ENCODE measurements at regions not wholly inside any gene's neighbourhood (a gene's known extent, or its start where the extent isn't known, plus 50 kb on each side); places are given as distances from the start of the nearest gene placed in this dataset.

DNA sequence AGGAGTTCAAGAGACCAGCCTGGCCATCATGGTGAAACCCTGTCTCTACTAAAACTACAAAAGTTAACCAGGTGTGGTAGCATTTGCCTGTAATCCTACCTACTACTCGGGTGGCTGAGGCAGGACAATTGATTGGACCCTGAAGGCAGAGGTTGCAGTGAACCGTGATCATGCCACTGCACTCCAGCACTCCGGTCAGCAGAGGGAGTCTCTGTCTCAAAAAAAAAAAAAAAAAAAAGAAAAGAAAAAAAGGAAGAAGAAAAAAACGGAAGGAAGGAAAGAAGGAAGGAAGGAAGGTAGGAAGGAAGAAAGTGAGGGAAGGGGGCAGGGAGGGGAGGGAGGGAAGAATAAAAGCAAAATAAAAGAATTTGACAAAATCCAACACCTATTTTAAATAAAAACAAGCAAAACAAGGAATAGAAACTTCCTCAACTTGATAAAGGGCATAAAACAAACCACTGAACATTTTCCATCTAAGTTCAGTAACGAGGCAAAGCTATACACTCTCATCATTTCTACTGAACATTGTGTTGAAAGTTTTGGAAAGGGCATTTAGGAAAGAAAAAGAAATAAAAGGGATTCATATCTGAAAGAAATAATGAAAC lies 411.6 kb upstream of the SLITRK5 start:
- H3K27ac Mint-ChIP-seq: no peak overlapping the region
- no peak overlapping the region for H3K4me3 Mint-ChIP-seq
- no peaks in the 10 kb centered on the region for H3K27me3 Mint-ChIP-seq (ENCODE audit: insufficient read depth)
- no peaks in the 10 kb centered on the region for H3K4me1 Mint-ChIP-seq (ENCODE audit: low read depth)
- no peak for DNase-seq
- TF ChIP-seq, protein P1, sequence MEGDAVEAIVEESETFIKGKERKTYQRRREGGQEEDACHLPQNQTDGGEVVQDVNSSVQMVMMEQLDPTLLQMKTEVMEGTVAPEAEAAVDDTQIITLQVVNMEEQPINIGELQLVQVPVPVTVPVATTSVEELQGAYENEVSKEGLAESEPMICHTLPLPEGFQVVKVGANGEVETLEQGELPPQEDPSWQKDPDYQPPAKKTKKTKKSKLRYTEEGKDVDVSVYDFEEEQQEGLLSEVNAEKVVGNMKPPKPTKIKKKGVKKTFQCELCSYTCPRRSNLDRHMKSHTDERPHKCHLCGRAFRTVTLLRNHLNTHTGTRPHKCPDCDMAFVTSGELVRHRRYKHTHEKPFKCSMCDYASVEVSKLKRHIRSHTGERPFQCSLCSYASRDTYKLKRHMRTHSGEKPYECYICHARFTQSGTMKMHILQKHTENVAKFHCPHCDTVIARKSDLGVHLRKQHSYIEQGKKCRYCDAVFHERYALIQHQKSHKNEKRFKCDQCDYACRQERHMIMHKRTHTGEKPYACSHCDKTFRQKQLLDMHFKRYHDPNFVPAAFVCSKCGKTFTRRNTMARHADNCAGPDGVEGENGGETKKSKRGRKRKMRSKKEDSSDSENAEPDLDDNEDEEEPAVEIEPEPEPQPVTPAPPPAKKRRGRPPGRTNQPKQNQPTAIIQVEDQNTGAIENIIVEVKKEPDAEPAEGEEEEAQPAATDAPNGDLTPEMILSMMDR (IDR thresholded peaks at IDR 0.05): peak; percentile 31; the same call in 1 of the 2 replicates
- H3K36me3 Mint-ChIP-seq (ENCODE audit: low read depth): no peaks in the 10 kb centered on the region
- H3K9me3 Mint-ChIP-seq: peaks cover 14% of the 10 kb centered on the region

DNA sequence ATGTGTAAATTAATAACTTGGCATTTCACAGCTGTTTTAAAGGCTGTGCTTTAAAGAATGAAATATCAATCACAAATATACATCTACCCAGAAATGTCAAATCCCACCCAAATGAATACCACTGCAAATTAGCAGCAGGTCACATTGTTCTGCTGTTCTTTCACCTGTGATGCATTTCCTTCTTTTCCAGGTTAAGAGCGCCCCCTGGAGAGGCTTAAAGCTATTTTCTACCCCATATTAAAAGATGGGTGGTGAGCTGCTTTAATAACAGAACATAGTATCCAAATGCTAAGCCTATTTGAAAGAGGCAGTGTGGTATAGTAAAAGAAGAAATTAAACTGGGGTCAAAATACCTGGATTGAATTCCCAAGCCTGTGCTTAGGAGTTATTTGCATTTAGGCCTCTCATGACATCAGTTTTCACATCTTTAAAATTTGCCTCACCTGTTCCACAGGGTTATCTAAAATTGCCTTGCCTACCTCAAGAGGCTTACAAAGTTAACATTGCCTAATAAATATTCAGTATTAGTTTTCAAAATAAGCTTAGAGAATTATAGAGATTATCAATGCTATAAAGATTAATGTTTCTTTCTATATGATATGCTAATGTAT lies 396.9 kb upstream of the SLITRK5 start:
- Mint-ChIP-seq H3K9me3 (peaks cover 12% of the 10 kb centered on the region), H3K4me3 (no peak overlapping the region), H3K27me3 (ENCODE audit: insufficient read depth) (no peaks in the 10 kb centered on the region), H3K27ac (no peak overlapping the region), H3K4me1 (ENCODE audit: low read depth) (no peaks in the 10 kb centered on the region), H3K36me3 (ENCODE audit: low read depth) (no peaks in the 10 kb centered on the region)
- DNase-seq: no peak
- TF ChIP-seq, protein P1 (IDR thresholded peaks at IDR 0.05): no peak; the same call in 1 of the 2 replicates

DNA sequence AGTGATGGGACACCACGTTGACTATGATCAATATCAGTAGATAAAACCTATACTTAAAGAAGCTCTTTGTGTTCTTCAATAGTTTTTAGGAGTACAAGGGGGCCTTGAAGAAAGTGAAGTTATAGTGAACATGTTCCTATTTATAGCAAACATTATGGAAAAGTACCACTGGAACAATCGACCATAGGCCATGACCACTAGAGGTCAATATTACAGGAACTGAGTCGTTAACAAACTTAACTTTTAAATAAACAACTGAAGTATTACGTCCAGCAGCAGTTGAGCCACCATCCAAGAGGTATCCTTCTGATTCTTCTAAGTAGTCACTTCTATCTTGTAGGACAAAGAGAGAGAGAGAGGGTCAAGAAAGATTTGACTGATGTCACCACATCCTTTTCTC lies 391.0 kb upstream of the SLITRK5 start:
- Mint-ChIP-seq H3K4me3 (no peak overlapping the region), H3K27ac (no peak overlapping the region), H3K4me1 (ENCODE audit: low read depth) (no peaks in the 10 kb centered on the region), H3K9me3 (peaks cover 14% of the 10 kb centered on the region), H3K27me3 (ENCODE audit: insufficient read depth) (no peaks in the 10 kb centered on the region), H3K36me3 (ENCODE audit: low read depth) (no peaks in the 10 kb centered on the region)
- TF ChIP-seq, protein P1 (IDR thresholded peaks at IDR 0.05): no peak
- DNase-seq: no peak

DNA sequence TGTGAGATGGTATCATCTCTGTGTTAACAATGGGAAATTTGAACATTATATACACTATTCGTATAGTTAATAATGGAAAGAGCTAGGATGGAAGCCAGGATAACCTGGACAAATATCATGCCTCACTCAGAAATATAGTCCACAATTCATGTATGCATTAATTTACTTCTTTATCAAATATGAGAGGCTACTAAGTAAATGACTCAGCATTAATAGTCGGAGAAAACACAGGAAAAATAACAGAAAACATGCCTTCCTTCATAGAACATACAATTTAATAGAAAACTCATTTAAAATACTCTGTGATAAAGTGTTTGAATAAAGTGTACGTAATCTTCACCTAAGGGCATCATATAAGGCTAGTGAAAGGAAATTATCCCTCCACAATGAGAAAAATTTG lies 383.4 kb upstream of the SLITRK5 start:
- peaks cover 25% of the 10 kb centered on the region for H3K9me3 Mint-ChIP-seq
- no peak for DNase-seq
- no peak overlapping the region for H3K4me3 Mint-ChIP-seq
- TF ChIP-seq, protein P1 (IDR thresholded peaks at IDR 0.05): no peak
- no peaks in the 10 kb centered on the region for H3K36me3 Mint-ChIP-seq (ENCODE audit: low read depth)
- H3K27me3 Mint-ChIP-seq (ENCODE audit: insufficient read depth): no peaks in the 10 kb centered on the region
- no peaks in the 10 kb centered on the region for H3K4me1 Mint-ChIP-seq (ENCODE audit: low read depth)
- H3K27ac Mint-ChIP-seq: no peak overlapping the region

DNA sequence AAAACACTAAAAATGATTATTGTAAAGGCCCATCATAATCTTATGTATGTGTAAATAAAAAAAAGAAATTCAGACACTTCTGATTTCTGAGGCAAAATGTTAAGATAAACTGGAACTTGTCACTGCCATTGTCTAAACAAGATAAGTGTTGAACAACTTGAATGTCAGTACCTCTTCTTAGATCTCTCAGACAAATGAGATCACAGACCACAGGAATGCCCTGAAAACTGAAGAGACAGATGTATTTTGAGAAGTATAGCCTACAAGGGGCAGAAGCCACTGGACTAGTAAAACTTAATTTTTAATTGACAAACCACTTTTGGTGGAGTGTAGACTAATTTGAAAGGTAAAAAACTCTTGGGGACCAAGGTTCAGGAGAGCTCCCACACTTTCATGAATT lies 375.5 kb upstream of the SLITRK5 start:
- no peak for DNase-seq
- Mint-ChIP-seq H3K27me3 (ENCODE audit: insufficient read depth) (no peaks in the 10 kb centered on the region), H3K27ac (no peak overlapping the region), H3K4me1 (ENCODE audit: low read depth) (no peaks in the 10 kb centered on the region), H3K9me3 (peaks cover 48% of the 10 kb centered on the region), H3K4me3 (no peak overlapping the region), H3K36me3 (ENCODE audit: low read depth) (no peaks in the 10 kb centered on the region)
- TF ChIP-seq, protein P1 (IDR thresholded peaks at IDR 0.05): no peak
